IMR-90 (cell line): ENCODE measurements at regions not wholly inside any gene's neighbourhood (a gene's known extent, or its start where the extent isn't known, plus 50 kb on each side); places are given as distances from the start of the nearest gene placed in this dataset.

Source experiments
- BHLHE40 ChIP-seq: fragments of 150-350 bp; IDR thresholded peaks from 2 replicates; pipeline ENCODE4 v1.6.1; 2016; ENCODE audit warnings: mild to moderate bottlenecking, low read depth, low read length
- CEBPB ChIP-seq: IDR thresholded peaks from 2 replicates; pipeline ENCODE4 v1.6.1; 2012; ENCODE audit warnings: low read depth, low read length, improper control_type of control experiment
- CHD1 ChIP-seq: IDR thresholded peaks from 2 replicates; pipeline ENCODE4 v1.6.1; 2012; ENCODE audit warnings: low read depth, low read length, improper control_type of control experiment
- CTCF ChIP-seq: conservative IDR thresholded peaks from 2 replicates; pipeline ENCODE4 v1.5.1; 2012; ENCODE audit warnings: mild to moderate bottlenecking, low read depth, low read length, improper control_type of control experiment
- FOS ChIP-seq: fragments of 150-350 bp; IDR thresholded peaks from 2 replicates; pipeline ENCODE4 v1.6.1; 2016; ENCODE audit warnings: low read depth, low read length
- POLR2A ChIP-seq: IDR thresholded peaks from 2 replicates; pipeline ENCODE4 v1.6.1; 2012; ENCODE audit warnings: mild to moderate bottlenecking, low read depth, low read length
- RAD21 ChIP-seq: IDR thresholded peaks from 2 replicates; pipeline ENCODE4 v1.6.1; 2012; ENCODE audit warnings: low read length, improper control_type of control experiment
- RCOR1 ChIP-seq: IDR thresholded peaks from 2 replicates; pipeline ENCODE4 v1.6.1; 2012; ENCODE audit warnings: mild to moderate bottlenecking, low read length, improper control_type of control experiment; ENCODE audit not compliant: insufficient replicate concordance
- RFX5 ChIP-seq: IDR thresholded peaks from 2 replicates; pipeline ENCODE4 v1.8.0; 2012; ENCODE audit warnings: low read depth, mild to moderate bottlenecking, low read length, moderate library complexity
- SMC3 ChIP-seq: fragments of 150-350 bp; IDR thresholded peaks from 2 replicates; pipeline ENCODE4 v1.6.1; 2016; ENCODE audit warnings: low read depth, mild to moderate bottlenecking, antibody characterized with exemption, low read length, moderate library complexity

GRCh38 chr11:134920851-134921608 lies 509.0 kb upstream of the B3GAT1 start:
- TF ChIP-seq RFX5 (no peak), BHLHE40 (no peak), POLR2A (no peak), CTCF (no peak), FOS (no peak), CEBPB (no peak), RAD21 (no peak), SMC3 (no peak), RCOR1 (no peak), CHD1 (no peak)
